Keratinocyte (primary cell): ENCODE measurements at regions not wholly inside any gene's neighbourhood (a gene's known extent, or its start where the extent isn't known, plus 50 kb on each side); places are given as distances from the start of the nearest gene placed in this dataset.

ENCODE experiments used
- DNase-seq: peaks from one replicate; pipeline ENCODE4 v3.0.0-alpha.2; 2011; ENCODE audit warnings: low read depth, missing footprints, low spot score
- FAIRE-seq: peaks from 2 replicates; lab custom pipeline; 2011; peaks lifted over from hg19 to GRCh38; lab: Jason Lieb, UNC
- H2AFZ ChIP-seq: 2 replicates; pipeline ENCODE4 v1.6.0; 2012; ENCODE audit warnings: low read length, control low read depth, inconsistent platforms; ENCODE audit not compliant: control insufficient read depth
- H3K27ac ChIP-seq: 2 replicates; pipeline ENCODE4 v1.5.1; 2011; ENCODE audit warnings: low read length; ENCODE audit not compliant: control insufficient read depth, insufficient read depth
- H3K27me3 ChIP-seq: 3 replicates; pipeline ENCODE4 v1.6.0; 2011; ENCODE audit warnings: low read length; ENCODE audit not compliant: control insufficient read depth, insufficient read depth; ENCODE audit errors: extremely low read depth
- H3K36me3 ChIP-seq, 2 experiments: 2 replicates in 1 of 2; 3 replicates in 1 of 2; pipeline ENCODE4 v1.5.1; 2011; ENCODE audit warnings: low read length in 2 of 2, mild to moderate bottlenecking in 1 of 2; ENCODE audit not compliant: control insufficient read depth in 2 of 2, insufficient read depth in 2 of 2; ENCODE audit errors: extremely low read depth in 1 of 2
- H3K4me1 ChIP-seq: 3 replicates; pipeline ENCODE4 v1.5.1; 2011; ENCODE audit warnings: low read length; ENCODE audit not compliant: control insufficient read depth, insufficient read depth; ENCODE audit errors: extremely low read depth
- H3K4me2 ChIP-seq: 3 replicates; pipeline ENCODE4 v1.6.0; 2011; ENCODE audit warnings: low read depth, low read length; ENCODE audit not compliant: control insufficient read depth, insufficient read depth; ENCODE audit errors: extremely low read depth
- H3K4me3 ChIP-seq, 3 experiments: fragments of 200-600 bp in 1 of 3; sonication (generic) in 1 of 3; 2 replicates in 2 of 3; 3 replicates in 1 of 3; pipeline ENCODE4 v1.5.1; 2011 to 2016; ENCODE audit warnings: low read length in 3 of 3, mild to moderate bottlenecking in 3 of 3, control low read depth in 2 of 3, inconsistent platforms in 1 of 3, low read depth in 1 of 3, mixed read lengths in 1 of 3, mixed run types in 1 of 3, moderate library complexity in 1 of 3; ENCODE audit not compliant: control insufficient read depth in 2 of 3, insufficient read depth in 2 of 3; ENCODE audit errors: extremely low read depth in 1 of 3
- H3K79me2 ChIP-seq: 2 replicates; pipeline ENCODE4 v1.6.0; 2012; ENCODE audit warnings: low read length; ENCODE audit not compliant: control insufficient read depth, insufficient read depth
- H3K9ac ChIP-seq: 3 replicates; pipeline ENCODE4 v1.6.0; 2011; ENCODE audit warnings: low read length; ENCODE audit not compliant: control insufficient read depth, insufficient read depth; ENCODE audit errors: extremely low read depth
- H3K9me1 ChIP-seq: 3 replicates; pipeline ENCODE4 v1.6.0; 2011; ENCODE audit warnings: low read length; ENCODE audit not compliant: control insufficient read depth, insufficient read depth; ENCODE audit errors: extremely low read depth
- H3K9me3 ChIP-seq: 2 replicates; pipeline ENCODE4 v1.5.1; 2012; ENCODE audit warnings: low read depth, low read length; ENCODE audit not compliant: control insufficient read depth
- H4K20me1 ChIP-seq: 3 replicates; pipeline ENCODE4 v1.6.0; 2011; ENCODE audit warnings: low read length; ENCODE audit not compliant: control insufficient read depth, insufficient read depth; ENCODE audit errors: extremely low read depth
- EZH2 ChIP-seq: IDR thresholded peaks from one replicate; pipeline ENCODE4 v1.6.1; 2012; ENCODE audit warnings: inconsistent platforms, mild to moderate bottlenecking, low read length, moderate library complexity
- dilution Hi-C: fragments of 300-500 bp; cut with MboI; formaldehyde crosslinking; loops from one replicate; pipeline ENCODE4 v1.7.0; 2020; ENCODE audit warnings: low sequenced_read_pairs; ENCODE audit not compliant: extremely low pct_ligation_motif_present
- TF ChIP-seq, protein P1 (sequence below), 3 experiments: IDR thresholded peaks in 1 of 3; conservative IDR thresholded peaks in 1 of 3; optimal IDR thresholded peaks in 1 of 3; 2 replicates in 2 of 3; 3 replicates in 1 of 3; pipeline versions ENCODE3 to v1.5.1; 2011; ENCODE audit warnings: low read length in 3 of 3, mild to moderate bottlenecking in 3 of 3, moderate library complexity in 2 of 3, control low read depth in 1 of 3, inconsistent platforms in 1 of 3; ENCODE audit not compliant: insufficient read depth in 2 of 3; ENCODE audit errors: extremely low read depth in 1 of 3

DNA sequence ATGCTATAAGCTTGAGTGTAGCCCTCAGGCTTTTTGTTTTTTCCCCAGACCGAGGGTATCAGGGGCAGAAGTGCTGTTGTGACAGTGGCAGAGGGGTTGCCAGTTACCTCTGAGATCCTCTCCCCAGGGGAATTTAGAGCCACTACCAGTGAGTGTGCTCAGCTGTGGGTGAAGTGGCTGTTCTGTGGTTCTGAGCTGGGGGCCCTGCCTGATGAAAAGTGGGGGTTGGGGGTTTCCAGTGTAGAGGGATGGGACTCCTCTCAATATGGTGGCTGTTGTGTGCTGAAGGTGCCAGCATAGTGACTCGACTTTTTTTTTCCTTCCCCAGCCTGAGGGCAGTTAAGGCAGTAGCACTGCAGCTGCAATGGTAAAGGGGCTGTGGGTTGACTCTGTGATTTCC lies 506.7 kb downstream of the TMEM232 start:
- H3K9ac ChIP-seq, result no peak overlapping the region
- H3K4me3 ChIP-seq, result no peak overlapping the region
- FAIRE-seq, result no peak
- no peaks in the 10 kb centered on the region for H3K36me3 ChIP-seq
- H3K27ac ChIP-seq, result no peak overlapping the region
- no peaks in the 10 kb centered on the region for H3K9me1 ChIP-seq
- no peaks in the 10 kb centered on the region for H4K20me1 ChIP-seq
- peaks cover 2% of the 10 kb centered on the region for H3K9me3 ChIP-seq
- TF ChIP-seq, protein P1, sequence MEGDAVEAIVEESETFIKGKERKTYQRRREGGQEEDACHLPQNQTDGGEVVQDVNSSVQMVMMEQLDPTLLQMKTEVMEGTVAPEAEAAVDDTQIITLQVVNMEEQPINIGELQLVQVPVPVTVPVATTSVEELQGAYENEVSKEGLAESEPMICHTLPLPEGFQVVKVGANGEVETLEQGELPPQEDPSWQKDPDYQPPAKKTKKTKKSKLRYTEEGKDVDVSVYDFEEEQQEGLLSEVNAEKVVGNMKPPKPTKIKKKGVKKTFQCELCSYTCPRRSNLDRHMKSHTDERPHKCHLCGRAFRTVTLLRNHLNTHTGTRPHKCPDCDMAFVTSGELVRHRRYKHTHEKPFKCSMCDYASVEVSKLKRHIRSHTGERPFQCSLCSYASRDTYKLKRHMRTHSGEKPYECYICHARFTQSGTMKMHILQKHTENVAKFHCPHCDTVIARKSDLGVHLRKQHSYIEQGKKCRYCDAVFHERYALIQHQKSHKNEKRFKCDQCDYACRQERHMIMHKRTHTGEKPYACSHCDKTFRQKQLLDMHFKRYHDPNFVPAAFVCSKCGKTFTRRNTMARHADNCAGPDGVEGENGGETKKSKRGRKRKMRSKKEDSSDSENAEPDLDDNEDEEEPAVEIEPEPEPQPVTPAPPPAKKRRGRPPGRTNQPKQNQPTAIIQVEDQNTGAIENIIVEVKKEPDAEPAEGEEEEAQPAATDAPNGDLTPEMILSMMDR (optimal IDR thresholded peaks at IDR 0.05 in 1 of 3, IDR thresholded peaks at IDR 0.05 in 1 of 3, conservative IDR thresholded peaks at IDR 0.05 in 1 of 3; ENCODE audit: extremely low read depth in 1 of 3, insufficient read depth in 2 of 3, low read length in 3 of 3), result no peak
- no peak for TF ChIP-seq EZH2
- H3K27me3 ChIP-seq, result no peaks in the 10 kb centered on the region
- no peaks in the 10 kb centered on the region for H3K4me1 ChIP-seq
- no peak for DNase-seq
- no peak overlapping the region for H2AFZ ChIP-seq
- dilution Hi-C loops, result no loop called here
- no peaks in the 10 kb centered on the region for H3K79me2 ChIP-seq
- no peak overlapping the region for H3K4me2 ChIP-seq

DNA sequence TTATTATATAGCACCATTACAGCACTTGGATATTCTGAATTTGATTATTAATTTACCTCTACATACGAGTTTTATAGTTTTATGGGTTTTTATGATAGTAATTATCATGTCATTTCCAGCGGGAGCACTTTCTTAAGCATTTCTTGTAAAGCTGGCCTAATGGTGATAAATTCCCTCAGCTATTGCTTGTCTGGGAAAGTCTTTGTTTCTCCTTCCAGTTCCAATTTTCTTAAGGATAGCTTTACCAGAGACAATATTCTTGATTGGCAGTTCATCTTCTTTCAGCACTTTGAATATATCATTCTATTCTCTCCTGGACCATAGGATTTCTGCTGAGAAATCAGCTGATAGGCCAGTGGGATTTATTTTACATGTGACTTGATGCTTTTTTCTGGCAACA lies 505.4 kb downstream of the TMEM232 start:
- Histone ChIP-seq H3K27me3 (no peaks in the 10 kb centered on the region), H3K9me3 (peaks cover 2% of the 10 kb centered on the region), H3K4me1 (no peaks in the 10 kb centered on the region), H3K36me3 (no peaks in the 10 kb centered on the region), H3K4me2 (no peak overlapping the region), H3K9me1 (no peaks in the 10 kb centered on the region), H3K4me3 (no peak overlapping the region), H2AFZ (no peak overlapping the region), H3K27ac (no peak overlapping the region), H4K20me1 (no peaks in the 10 kb centered on the region), H3K9ac (no peak overlapping the region), H3K79me2 (no peaks in the 10 kb centered on the region)
- FAIRE-seq (no peak), DNase-seq (no peak)
- TF ChIP-seq, protein P1 (optimal IDR thresholded peaks at IDR 0.05 in 1 of 3, IDR thresholded peaks at IDR 0.05 in 1 of 3, conservative IDR thresholded peaks at IDR 0.05 in 1 of 3; ENCODE audit: extremely low read depth in 1 of 3, insufficient read depth in 2 of 3, low read length in 3 of 3), result no peak
- no peak for TF ChIP-seq EZH2
- dilution Hi-C loops, result no loop called here
